PC-3 (cell line): ENCODE measurements at regions not wholly inside any gene's neighbourhood (a gene's known extent, or its start where the extent isn't known, plus 50 kb on each side); places are given as distances from the start of the nearest gene placed in this dataset.
"Not testable (repeated sequence)": the region's sequence is repeated elsewhere in the genome, so short reads cannot be mapped to it uniquely, and the experiment has no call there.

ENCODE experiments used
- ATAC-seq: fragments of 200-7000 bp; cut with Tn5 transposase; 2 replicates; pipeline ENCODE4 v1.9.1; 2020; ENCODE audit warnings: mild to moderate bottlenecking, moderate library complexity
- BruUV-seq: library from RNA; stranded (reverse); fragments of 400-500 nt; replicated peaks from 2 replicates; lab custom pipeline; 2021; lab: Mats Ljungman, UMichigan
- CTCF ChIA-PET: fragments of 300-600 bp; sonication (Branson Sonifier 250); formaldehyde crosslinking; loops from one replicate; lab custom pipeline; 2022; ENCODE audit warnings: antibody characterized with exemption; lab: Charles Lee
- POLR2A ChIA-PET: fragments of 300-600 bp; sonication (Branson Sonifier 250); formaldehyde crosslinking; loops from one replicate; lab custom pipeline; 2022; ENCODE audit warnings: antibody characterized with exemption; ENCODE audit not compliant: unreplicated experiment; lab: Charles Lee
- DNase-seq: peaks from one replicate; pipeline ENCODE4 v3.0.0-alpha.2; 2015
- H2AFZ ChIP-seq: fragments of 300-600 bp; sonication (generic); 2 replicates; pipeline ENCODE4 v1.6.0; 2016; ENCODE audit warnings: antibody characterized with exemption, low read length
- H3F3A ChIP-seq: fragments of 300-600 bp; sonication (generic); one replicate; pipeline ENCODE4 v1.6.0; 2017; ENCODE audit warnings: antibody characterized with exemption, low read length, control low read depth, mild to moderate bottlenecking; ENCODE audit not compliant: unreplicated experiment
- H3K27ac ChIP-seq: fragments of 300-600 bp; sonication (generic); 2 replicates; pipeline ENCODE4 v1.5.1; 2016; ENCODE audit warnings: mild to moderate bottlenecking, low read length
- H3K27me3 ChIP-seq: fragments of 300-600 bp; sonication (generic); 2 replicates; pipeline ENCODE4 v1.6.1; 2016; ENCODE audit warnings: low read length, mixed read lengths
- H3K36me3 ChIP-seq: fragments of 300-600 bp; sonication (generic); 2 replicates; pipeline ENCODE4 v1.6.1; 2016; ENCODE audit warnings: low read depth, mixed run types, low read length, mixed read lengths
- H3K4me1 ChIP-seq: fragments of 300-600 bp; sonication (generic); 2 replicates; pipeline ENCODE4 v1.5.1; 2016; ENCODE audit warnings: low read length; ENCODE audit not compliant: insufficient read depth
- H3K4me2 ChIP-seq: fragments of 300-600 bp; sonication (generic); 2 replicates; pipeline ENCODE4 v1.6.0; 2016; ENCODE audit warnings: low read length
- H3K4me3 ChIP-seq: fragments of 300-600 bp; sonication (generic); 2 replicates; pipeline ENCODE4 v1.5.1; 2016; ENCODE audit warnings: mild to moderate bottlenecking, low read length, mixed read lengths
- H3K79me2 ChIP-seq: fragments of 300-600 bp; sonication (generic); 2 replicates; pipeline ENCODE4 v1.6.1; 2017; ENCODE audit warnings: low read length, mixed read lengths
- H3K9ac ChIP-seq: fragments of 300-600 bp; sonication (generic); 2 replicates; pipeline ENCODE4 v1.6.0; 2016; ENCODE audit warnings: mild to moderate bottlenecking, low read length
- H3K9me2 ChIP-seq: fragments of 300-600 bp; sonication (generic); replicated peaks from 2 replicates; pipeline ENCODE4 v1.6.1; 2016; ENCODE audit warnings: mixed run types, low read length, mixed read lengths
- H3K9me3 ChIP-seq: fragments of 300-600 bp; sonication (generic); 2 replicates; pipeline ENCODE4 v1.6.1; 2016; ENCODE audit warnings: low read length, mixed read lengths
- H4K20me1 ChIP-seq: fragments of 300-600 bp; sonication (generic); 2 replicates; pipeline ENCODE4 v1.6.1; 2016; ENCODE audit warnings: low read length, mixed read lengths
- CTCF ChIP-seq: fragments of 300-600 bp; sonication (generic); conservative IDR thresholded peaks from 2 replicates; pipeline ENCODE4 v1.5.1; 2017; ENCODE audit warnings: antibody characterized with exemption, low read depth, mild to moderate bottlenecking, low read length
- EZH2 ChIP-seq: fragments of 300-600 bp; sonication (generic); IDR thresholded peaks from one replicate; pipeline ENCODE4 v1.6.1; 2017; ENCODE audit warnings: antibody characterized with exemption, mild to moderate bottlenecking, low read length; ENCODE audit not compliant: unreplicated experiment
- EZH2phosphoT487 ChIP-seq: fragments of 300-600 bp; sonication (generic); IDR thresholded peaks from 2 replicates; pipeline ENCODE4 v1.6.1; 2018; ENCODE audit warnings: mild to moderate bottlenecking, antibody characterized with exemption, low read length, borderline replicate concordance
- intact Hi-C: fragments of 100-400 bp; cut with micrococcal nuclease; formaldehyde crosslinking; loops from 2 replicates; pipeline ENCODE4 v1.9.0; 2023

- H2AFZ ChIP-seq, result no peak overlapping the region
- intact Hi-C loops, result no loop called here
- no peaks in the 10 kb centered on the region for H3K9me3 ChIP-seq
- no peaks in the 10 kb centered on the region for H4K20me1 ChIP-seq
- no peak for TF ChIP-seq CTCF
- DNase-seq, result no peak
- H3K9ac ChIP-seq, result no peak overlapping the region
- H3K27ac ChIP-seq, result no peak overlapping the region
- H3K4me1 ChIP-seq, result no peaks in the 10 kb centered on the region
- ChIA-PET CTCF (no interaction called here), POLR2A (no interaction called here)
- H3K36me3 ChIP-seq, result no peaks in the 10 kb centered on the region
- no peaks in the 10 kb centered on the region for H3K79me2 ChIP-seq
- no peak for ATAC-seq
- no peak overlapping the region for H3K4me2 ChIP-seq
- no peak overlapping the region for H3K4me3 ChIP-seq
- H3K27me3 ChIP-seq, result no peaks in the 10 kb centered on the region
- no peaks in the 10 kb centered on the region for H3K9me2 ChIP-seq
- no peaks in the 10 kb centered on the region for H3F3A ChIP-seq
- BruUV-seq, result no TSS peak
Observed at GRCh38 chr3:6321999-6322398, 538.9 kb upstream of the GRM7 start.

GRCh38 chr3:6326771-6327170, 534.1 kb upstream of the GRM7 start:
- BruUV-seq, result no TSS peak

GRCh38 chr3:6340980-6341325, 520.0 kb upstream of the GRM7 start:
- DNase-seq, BruUV-seq, H2AFZ ChIP-seq, H3K4me3 ChIP-seq, CTCF ChIA-PET, H3K27me3 ChIP-seq, H3K4me2 ChIP-seq, H4K20me1 ChIP-seq, H3K9me2 ChIP-seq, H3K9ac ChIP-seq, H3K79me2 ChIP-seq, intact Hi-C loops, H3K9me3 ChIP-seq, POLR2A ChIA-PET, H3K36me3 ChIP-seq, H3F3A ChIP-seq, ATAC-seq, H3K4me1 ChIP-seq, H3K27ac ChIP-seq: not testable (repeated sequence)

More at GRCh38 chr3:6326771-6327170, 534.1 kb upstream of the GRM7 start:
- CTCF ChIA-PET, result no interaction called here
- Histone ChIP-seq H3K9me2 (no peaks in the 10 kb centered on the region), H3K4me3 (no peak overlapping the region), H3K9ac (no peak overlapping the region), H2AFZ (no peak overlapping the region), H4K20me1 (no peaks in the 10 kb centered on the region), H3K4me2 (no peak overlapping the region), H3K9me3 (no peaks in the 10 kb centered on the region), H3K79me2 (no peaks in the 10 kb centered on the region), H3K36me3 (no peaks in the 10 kb centered on the region), H3K4me1 (no peaks in the 10 kb centered on the region), H3K27me3 (no peaks in the 10 kb centered on the region), H3K27ac (no peak overlapping the region), H3F3A (no peaks in the 10 kb centered on the region)
- POLR2A ChIA-PET, result no interaction called here
- intact Hi-C loops, result no loop called here
- ATAC-seq (no peak), DNase-seq (no peak)
- TF ChIP-seq EZH2phosphoT487 (no peak), CTCF (no peak), EZH2 (no peak)
